ENCODE measurements at regions not wholly inside any gene's neighbourhood (a gene's known extent, or its start where the extent isn't known, plus 50 kb on each side); places are given as distances from the start of the nearest gene placed in this dataset.

DNA sequence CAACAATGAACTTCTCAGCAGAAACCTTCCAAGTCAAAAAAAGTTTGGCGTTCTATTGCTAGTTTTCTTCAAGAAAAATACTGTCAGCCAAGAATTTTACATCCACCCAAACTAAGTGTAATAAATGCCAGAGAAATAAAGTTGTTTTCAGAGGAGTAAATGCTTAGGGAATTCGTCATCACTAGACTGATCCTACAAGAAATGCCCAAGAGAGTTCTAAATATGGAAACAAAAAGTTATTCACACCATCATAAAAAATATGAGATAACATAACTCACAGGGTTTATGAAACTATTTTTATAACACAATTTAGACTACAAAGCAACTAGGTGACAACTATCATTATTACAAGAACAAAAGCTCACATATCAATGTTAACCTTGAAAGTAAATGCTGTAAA lies 259.5 kb upstream of the GABRA2 start:
- peaks cover 0 to 5% (median 1%) of the 10 kb centered on the region in 7 donors for H3K9me3 Mint-ChIP-seq
- TF ChIP-seq, protein P1, sequence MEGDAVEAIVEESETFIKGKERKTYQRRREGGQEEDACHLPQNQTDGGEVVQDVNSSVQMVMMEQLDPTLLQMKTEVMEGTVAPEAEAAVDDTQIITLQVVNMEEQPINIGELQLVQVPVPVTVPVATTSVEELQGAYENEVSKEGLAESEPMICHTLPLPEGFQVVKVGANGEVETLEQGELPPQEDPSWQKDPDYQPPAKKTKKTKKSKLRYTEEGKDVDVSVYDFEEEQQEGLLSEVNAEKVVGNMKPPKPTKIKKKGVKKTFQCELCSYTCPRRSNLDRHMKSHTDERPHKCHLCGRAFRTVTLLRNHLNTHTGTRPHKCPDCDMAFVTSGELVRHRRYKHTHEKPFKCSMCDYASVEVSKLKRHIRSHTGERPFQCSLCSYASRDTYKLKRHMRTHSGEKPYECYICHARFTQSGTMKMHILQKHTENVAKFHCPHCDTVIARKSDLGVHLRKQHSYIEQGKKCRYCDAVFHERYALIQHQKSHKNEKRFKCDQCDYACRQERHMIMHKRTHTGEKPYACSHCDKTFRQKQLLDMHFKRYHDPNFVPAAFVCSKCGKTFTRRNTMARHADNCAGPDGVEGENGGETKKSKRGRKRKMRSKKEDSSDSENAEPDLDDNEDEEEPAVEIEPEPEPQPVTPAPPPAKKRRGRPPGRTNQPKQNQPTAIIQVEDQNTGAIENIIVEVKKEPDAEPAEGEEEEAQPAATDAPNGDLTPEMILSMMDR (IDR thresholded peaks at IDR 0.05) = no peak
- Histone ChIP-seq H3K36me3 (replicated peaks in 1 of 2; ENCODE audit: control insufficient read depth in 1 of 2, insufficient read depth in 2 of 2, low read length in 2 of 2) (no peaks in the 10 kb centered on the region), H4K20me1 (ENCODE audit: insufficient read depth, low read length) (no peaks in the 10 kb centered on the region), H3K9ac (ENCODE audit: insufficient read depth, low read length, poor library complexity, severe bottlenecking) (no peak overlapping the region), H3K4me2 (replicated peaks; ENCODE audit: extremely low read depth, low read length, poor library complexity, severe bottlenecking) (no peak overlapping the region), H3K79me2 (ENCODE audit: insufficient read depth, low read length) (no peaks in the 10 kb centered on the region), H2AFZ (ENCODE audit: insufficient read depth, low read depth, low read length, poor library complexity, severe bottlenecking) (no peak overlapping the region), H3K4me1 (ENCODE audit: control insufficient read depth in 1 of 2, insufficient read depth in 2 of 2, low read length in 2 of 2) (no peaks in the 10 kb centered on the region), H3K9me3 (replicated peaks in 1 of 2; ENCODE audit: control insufficient read depth in 1 of 2, insufficient read depth in 1 of 2, low read length in 2 of 2) (peaks cover 0 to 4% of the 10 kb centered on the region in 2 donors), H3K4me3 (replicated peaks in 1 of 3; ENCODE audit: low read depth in 2 of 3, low read length in 3 of 3) (no peak overlapping the region), H3K27me3 (ENCODE audit: control insufficient read depth in 2 of 2, insufficient read depth in 2 of 2, low read length in 2 of 2) (no peaks in the 10 kb centered on the region), H3K27ac (ENCODE audit: low read depth in 1 of 2, low read length in 2 of 2) (no peak overlapping the region)
- no peaks in the 10 kb centered on the region for H3K36me3 Mint-ChIP-seq
- no peak overlapping the region for H3K4me3 Mint-ChIP-seq
- no CpG with 5 or more reads among the region's 2 CpGs for WGBS (ENCODE audit: insufficient coverage)
- H3K27me3 Mint-ChIP-seq (ENCODE audit: low read depth in 3 of 3) = peaks cover 0 to 2% (median 0%) of the 10 kb centered on the region in 3 donors
- no peak overlapping the region for H3K27ac Mint-ChIP-seq
- no peak for DNase-seq
- intact Hi-C loops (cut with micrococcal nuclease) = no loop called here
- H3K4me1 Mint-ChIP-seq = no peaks in the 10 kb centered on the region

DNA sequence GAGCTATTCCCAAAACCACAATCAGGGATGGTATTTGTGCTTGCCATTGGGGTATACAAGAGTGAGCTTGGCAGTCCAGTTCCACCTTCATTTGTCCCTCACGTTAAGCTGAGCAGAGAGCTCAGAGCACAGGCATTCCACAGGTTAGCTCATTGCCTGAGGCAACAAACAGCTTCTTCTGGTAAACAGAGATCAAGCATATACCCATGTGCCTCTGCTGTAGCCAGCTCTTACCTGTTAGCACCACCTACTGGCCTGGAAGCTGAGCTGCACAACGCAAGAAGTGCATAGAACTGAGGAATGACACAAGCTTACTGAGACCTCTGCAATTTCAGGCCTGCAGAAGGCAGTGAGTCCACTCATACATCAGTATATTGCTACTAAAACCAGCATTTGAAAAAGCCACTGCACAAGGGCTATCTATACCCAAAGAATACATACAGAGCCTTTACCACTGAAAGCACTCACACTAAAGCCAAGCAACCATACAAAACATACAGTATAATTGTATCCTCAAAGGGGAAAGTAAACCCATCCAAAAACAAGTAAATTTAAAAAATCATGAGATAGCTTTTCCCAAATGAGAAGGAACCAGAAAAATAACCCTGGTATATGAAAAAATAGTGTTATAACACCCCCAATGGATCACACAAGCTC lies 258.3 kb upstream of the GABRA2 start:
- no peaks in the 10 kb centered on the region for H3K4me1 Mint-ChIP-seq
- Histone ChIP-seq H4K20me1 (ENCODE audit: insufficient read depth, low read length) (no peaks in the 10 kb centered on the region), H3K36me3 (replicated peaks in 1 of 2; ENCODE audit: control insufficient read depth in 1 of 2, insufficient read depth in 2 of 2, low read length in 2 of 2) (no peaks in the 10 kb centered on the region), H3K9me3 (replicated peaks in 1 of 2; ENCODE audit: control insufficient read depth in 1 of 2, insufficient read depth in 1 of 2, low read length in 2 of 2) (peaks cover 0 to 4% of the 10 kb centered on the region in 2 donors), H3K4me3 (replicated peaks in 1 of 3; ENCODE audit: low read depth in 2 of 3, low read length in 3 of 3) (no peak overlapping the region), H3K9ac (ENCODE audit: insufficient read depth, low read length, poor library complexity, severe bottlenecking) (no peak overlapping the region), H3K79me2 (ENCODE audit: insufficient read depth, low read length) (no peaks in the 10 kb centered on the region), H3K27me3 (ENCODE audit: control insufficient read depth in 2 of 2, insufficient read depth in 2 of 2, low read length in 2 of 2) (no peaks in the 10 kb centered on the region), H2AFZ (ENCODE audit: insufficient read depth, low read depth, low read length, poor library complexity, severe bottlenecking) (no peak overlapping the region), H3K4me1 (ENCODE audit: control insufficient read depth in 1 of 2, insufficient read depth in 2 of 2, low read length in 2 of 2) (no peaks in the 10 kb centered on the region), H3K27ac (ENCODE audit: low read depth in 1 of 2, low read length in 2 of 2) (no peak overlapping the region), H3K4me2 (replicated peaks; ENCODE audit: extremely low read depth, low read length, poor library complexity, severe bottlenecking) (no peak overlapping the region)
- WGBS (ENCODE audit: insufficient coverage) = 10% methylated on average over 1 of the region's 2 CpGs
- peaks cover 0 to 4% (median 0%) of the 10 kb centered on the region in 7 donors for H3K9me3 Mint-ChIP-seq
- no peaks in the 10 kb centered on the region for H3K27me3 Mint-ChIP-seq (ENCODE audit: low read depth in 3 of 3)
- no peak overlapping the region for H3K4me3 Mint-ChIP-seq
- TF ChIP-seq, protein P1 (IDR thresholded peaks at IDR 0.05) = peak; percentile 17
- H3K27ac Mint-ChIP-seq = no peak overlapping the region
- intact Hi-C loops (cut with micrococcal nuclease) = no loop called here
- no peaks in the 10 kb centered on the region for H3K36me3 Mint-ChIP-seq
- DNase-seq = no peak

All from CD14-positive monocyte (primary cell).